ENCODE measurements at regions not wholly inside any gene's neighbourhood (a gene's known extent, or its start where the extent isn't known, plus 50 kb on each side); places are given as distances from the start of the nearest gene placed in this dataset.

- H3K27ac ChIP-seq: no peak overlapping the region
- ChIA-PET POLR2A (ENCODE audit: low non-redundant PET) (no interaction called here), CTCF (no interaction called here)
- DNase-seq (ENCODE audit: low spot score): no peak
- TF ChIP-seq CTCF (conservative IDR thresholded peaks at IDR 0.05; ENCODE audit: low read depth): no peak
Measured at GRCh38 chr13:40211586-40211968, 454.9 kb downstream of the FOXO1 start.

GRCh38 chr13:40213779-40214178, 452.7 kb downstream of the FOXO1 start:
- no peak overlapping the region for H3K27ac ChIP-seq

GRCh38 chr13:40215311-40215710, 451.1 kb downstream of the FOXO1 start:
- no peak for TF ChIP-seq CTCF (conservative IDR thresholded peaks at IDR 0.05; ENCODE audit: low read depth)
- ChIA-PET CTCF (no interaction called here), POLR2A (ENCODE audit: low non-redundant PET) (no interaction called here)
- DNase-seq (ENCODE audit: low spot score): no peak
- H3K27ac ChIP-seq: no peak overlapping the region

More at GRCh38 chr13:40213779-40214178, 452.7 kb downstream of the FOXO1 start:
- DNase-seq (ENCODE audit: low spot score): no peak
- POLR2A ChIA-PET (ENCODE audit: low non-redundant PET): no interaction called here
- CTCF ChIA-PET: no interaction called here
- TF ChIP-seq CTCF (conservative IDR thresholded peaks at IDR 0.05; ENCODE audit: low read depth): no peak

GRCh38 chr13:40215747-40216146, 450.7 kb downstream of the FOXO1 start:
- ChIA-PET CTCF (no interaction called here), POLR2A (ENCODE audit: low non-redundant PET) (no interaction called here)
- no peak overlapping the region for H3K27ac ChIP-seq
- no peak for TF ChIP-seq CTCF (conservative IDR thresholded peaks at IDR 0.05; ENCODE audit: low read depth)
- DNase-seq (ENCODE audit: low spot score): no peak

GRCh38 chr13:40217675-40218074, 448.8 kb downstream of the FOXO1 start:
- CTCF ChIA-PET: no interaction called here
- POLR2A ChIA-PET (ENCODE audit: low non-redundant PET): no interaction called here
- no peak for DNase-seq (ENCODE audit: low spot score)
- H3K27ac ChIP-seq: no peak overlapping the region
- TF ChIP-seq CTCF (conservative IDR thresholded peaks at IDR 0.05; ENCODE audit: low read depth): no peak

GRCh38 chr13:40220299-40220935, 446.0 kb downstream of the FOXO1 start:
- H3K27ac ChIP-seq: peak overlapping the region; percentile 4; the same call in 1 of the 2 replicates
- no peak for DNase-seq (ENCODE audit: low spot score)
- ChIA-PET POLR2A (ENCODE audit: low non-redundant PET) (no interaction called here), CTCF (interaction anchor here (0.7 kb wide), 1 partner anchor 287 kb away, joined by 3 read pairs; no protein-coding TSS in a partner anchor)
- TF ChIP-seq CTCF (conservative IDR thresholded peaks at IDR 0.05; ENCODE audit: low read depth): no peak

Measured in RWPE1 (cell line).